Gastroesophageal sphincter (tissue), 3 donors: ENCODE measurements at regions not wholly inside any gene's neighbourhood (a gene's known extent, or its start where the extent isn't known, plus 50 kb on each side); places are given as distances from the start of the nearest gene placed in this dataset.

ENCODE experiments used
- POLR2A ChIP-seq, 2 donors: fragments of 450-650 bp; IDR thresholded peaks; one replicate each; pipeline ENCODE4 v1.6.1; 2017; ENCODE audit warnings: antibody characterized with exemption in 2 of 2, mild to moderate bottlenecking in 2 of 2, moderate library complexity in 1 of 2
- POLR2AphosphoS5 ChIP-seq: sonication (generic); formaldehyde crosslinking; IDR thresholded peaks from one replicate; pipeline ENCODE4 v1.6.1; 2017; ENCODE audit warnings: antibody characterized with exemption
- TF ChIP-seq, protein P1 (sequence below), 4 experiments: fragments of 200-600 bp in 2 of 4; fragments of 450-650 bp in 2 of 4; sonication (generic) in 1 of 4; IDR thresholded peaks; one replicate each; pipeline ENCODE4 v1.5.1; 2017 to 2019; ENCODE audit warnings: antibody characterized with exemption in 4 of 4, mild to moderate bottlenecking in 2 of 4, moderate library complexity in 2 of 4

DNA sequence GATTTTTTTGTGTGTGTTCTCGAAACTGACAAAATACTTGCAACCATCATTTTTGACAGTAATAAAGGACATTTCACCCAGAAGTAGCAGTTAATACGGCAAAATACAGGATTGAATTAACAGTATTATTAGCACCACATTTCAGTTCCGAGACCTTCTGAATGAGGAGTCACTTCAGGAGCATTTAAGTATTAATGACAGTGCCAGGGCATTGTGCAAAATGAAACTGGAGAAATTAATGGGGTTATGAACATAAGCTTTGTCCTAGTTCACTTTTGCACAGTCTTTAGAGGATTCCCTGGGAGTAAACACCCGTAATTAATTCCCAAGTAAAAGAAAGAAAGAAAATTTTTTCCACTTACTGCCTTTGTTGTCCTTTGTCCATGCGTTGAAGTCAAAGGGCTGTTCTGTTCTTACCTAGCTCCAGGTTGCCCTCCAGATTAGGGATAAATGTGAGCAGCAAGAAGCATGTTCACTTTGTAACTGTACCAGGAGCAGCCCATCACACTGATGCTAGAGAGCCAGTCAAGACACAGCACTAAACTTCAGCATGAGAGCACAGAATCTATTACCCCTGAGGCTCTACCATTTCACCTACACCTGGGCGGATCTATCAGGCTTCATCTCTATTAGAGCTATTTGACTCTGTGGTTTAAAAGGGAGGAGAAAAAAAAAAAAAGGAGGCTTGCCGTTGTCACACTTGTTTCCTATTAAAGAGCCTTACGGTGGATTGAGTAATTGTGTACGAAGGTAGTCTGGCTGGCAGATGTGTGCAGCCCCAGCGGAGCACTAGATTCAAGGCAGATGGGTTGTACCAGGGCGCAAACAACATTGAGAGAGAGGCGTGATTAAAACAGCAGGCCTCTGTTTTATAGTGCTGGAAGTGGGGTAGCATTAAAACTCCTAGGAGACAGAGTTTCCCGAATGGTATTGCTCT, 297.8 kb upstream of the SEMA3A start:
- TF ChIP-seq POLR2A (IDR thresholded peaks at IDR 0.05) (no peak), POLR2AphosphoS5 (no peak)
- TF ChIP-seq, protein P1, sequence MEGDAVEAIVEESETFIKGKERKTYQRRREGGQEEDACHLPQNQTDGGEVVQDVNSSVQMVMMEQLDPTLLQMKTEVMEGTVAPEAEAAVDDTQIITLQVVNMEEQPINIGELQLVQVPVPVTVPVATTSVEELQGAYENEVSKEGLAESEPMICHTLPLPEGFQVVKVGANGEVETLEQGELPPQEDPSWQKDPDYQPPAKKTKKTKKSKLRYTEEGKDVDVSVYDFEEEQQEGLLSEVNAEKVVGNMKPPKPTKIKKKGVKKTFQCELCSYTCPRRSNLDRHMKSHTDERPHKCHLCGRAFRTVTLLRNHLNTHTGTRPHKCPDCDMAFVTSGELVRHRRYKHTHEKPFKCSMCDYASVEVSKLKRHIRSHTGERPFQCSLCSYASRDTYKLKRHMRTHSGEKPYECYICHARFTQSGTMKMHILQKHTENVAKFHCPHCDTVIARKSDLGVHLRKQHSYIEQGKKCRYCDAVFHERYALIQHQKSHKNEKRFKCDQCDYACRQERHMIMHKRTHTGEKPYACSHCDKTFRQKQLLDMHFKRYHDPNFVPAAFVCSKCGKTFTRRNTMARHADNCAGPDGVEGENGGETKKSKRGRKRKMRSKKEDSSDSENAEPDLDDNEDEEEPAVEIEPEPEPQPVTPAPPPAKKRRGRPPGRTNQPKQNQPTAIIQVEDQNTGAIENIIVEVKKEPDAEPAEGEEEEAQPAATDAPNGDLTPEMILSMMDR (IDR thresholded peaks at IDR 0.05): no peak
